Activated T-cell treated with anti-CD3 and anti-CD28 coated beads for 1 hour (primary cell): ENCODE measurements at regions not wholly inside any gene's neighbourhood (a gene's known extent, or its start where the extent isn't known, plus 50 kb on each side); places are given as distances from the start of the nearest gene placed in this dataset.
"Not testable (repeated sequence)": the region's sequence is repeated elsewhere in the genome, so short reads cannot be mapped to it uniquely, and the experiment has no call there.

Experiments used
- DNase-seq: peaks from one replicate; pipeline ENCODE4 v3.0.0-alpha.2; 2020; ENCODE audit warnings: low read depth

- DNase-seq, result no peak
Measured at GRCh38 chr5:156051972-156052371, 275.0 kb upstream of the SGCD start.

DNA sequence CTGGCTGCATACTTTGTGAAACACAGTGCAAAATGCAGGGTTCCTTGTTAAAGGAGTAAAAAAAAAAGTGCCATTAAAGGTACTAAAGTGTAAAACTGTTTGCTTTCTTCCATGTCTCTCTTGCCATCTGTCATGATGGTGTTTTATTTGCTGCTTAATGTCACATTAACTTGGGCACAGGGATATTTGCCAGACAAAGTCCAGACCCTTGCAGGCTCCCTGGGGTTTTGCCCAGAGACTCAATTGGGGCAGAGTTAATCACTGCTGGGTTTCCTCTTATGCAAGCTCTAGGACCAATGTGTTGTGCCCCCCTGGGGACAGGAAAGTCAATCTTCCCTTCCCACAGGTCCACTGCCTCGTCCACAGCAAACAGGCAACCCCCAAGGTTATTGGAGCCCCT is 274.3 kb upstream of the SGCD start:
- DNase-seq, result no peak

DNA sequence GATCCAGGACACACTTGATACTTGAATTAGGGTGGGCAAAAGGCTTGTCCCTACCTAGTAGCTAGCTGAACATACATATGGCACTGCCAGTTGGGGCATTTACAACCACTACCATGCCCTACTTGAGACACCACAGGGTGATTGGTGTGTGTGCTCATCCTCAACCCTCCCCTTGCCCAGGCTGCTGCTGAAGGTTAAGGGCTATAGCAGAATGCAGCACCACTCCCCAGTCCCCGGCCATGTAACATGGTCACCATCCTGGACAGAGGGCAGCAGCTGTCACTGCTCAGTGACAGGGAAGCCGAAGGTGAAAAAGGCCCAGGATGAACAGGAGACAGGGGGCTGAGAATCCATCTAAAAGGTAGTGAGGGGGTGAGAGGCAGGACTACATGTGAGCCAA is 273.9 kb upstream of the SGCD start:
- DNase-seq, result no peak

GRCh38 chr5:156076912-156077311 is 250.1 kb upstream of the SGCD start:
- no peak for DNase-seq

DNA sequence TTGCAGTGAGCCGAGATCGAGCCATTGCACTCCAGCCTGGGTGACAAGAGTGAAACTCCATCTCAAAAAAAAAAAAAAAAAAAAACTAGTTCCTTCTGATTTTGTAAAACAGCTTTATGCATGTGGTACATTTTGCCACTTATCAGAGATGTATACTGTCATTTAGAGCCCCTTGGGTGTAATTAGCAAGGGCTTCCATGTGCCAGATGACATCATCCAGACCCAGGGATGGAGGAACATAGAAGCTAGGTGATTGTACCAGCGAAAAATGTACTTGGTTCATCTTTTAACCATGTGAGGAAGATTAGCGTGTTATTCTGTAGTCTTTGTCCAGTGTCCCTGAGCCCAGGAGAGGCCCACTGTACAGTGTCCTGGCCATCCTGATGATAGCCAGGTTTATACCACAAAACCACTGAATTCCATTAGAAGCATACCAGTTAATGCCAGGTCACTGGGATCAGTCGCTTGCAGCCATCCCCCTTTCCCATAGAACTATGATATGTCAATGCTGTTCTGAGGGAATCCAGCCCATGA is 239.3 kb upstream of the SGCD start:
- no peak for DNase-seq

DNA sequence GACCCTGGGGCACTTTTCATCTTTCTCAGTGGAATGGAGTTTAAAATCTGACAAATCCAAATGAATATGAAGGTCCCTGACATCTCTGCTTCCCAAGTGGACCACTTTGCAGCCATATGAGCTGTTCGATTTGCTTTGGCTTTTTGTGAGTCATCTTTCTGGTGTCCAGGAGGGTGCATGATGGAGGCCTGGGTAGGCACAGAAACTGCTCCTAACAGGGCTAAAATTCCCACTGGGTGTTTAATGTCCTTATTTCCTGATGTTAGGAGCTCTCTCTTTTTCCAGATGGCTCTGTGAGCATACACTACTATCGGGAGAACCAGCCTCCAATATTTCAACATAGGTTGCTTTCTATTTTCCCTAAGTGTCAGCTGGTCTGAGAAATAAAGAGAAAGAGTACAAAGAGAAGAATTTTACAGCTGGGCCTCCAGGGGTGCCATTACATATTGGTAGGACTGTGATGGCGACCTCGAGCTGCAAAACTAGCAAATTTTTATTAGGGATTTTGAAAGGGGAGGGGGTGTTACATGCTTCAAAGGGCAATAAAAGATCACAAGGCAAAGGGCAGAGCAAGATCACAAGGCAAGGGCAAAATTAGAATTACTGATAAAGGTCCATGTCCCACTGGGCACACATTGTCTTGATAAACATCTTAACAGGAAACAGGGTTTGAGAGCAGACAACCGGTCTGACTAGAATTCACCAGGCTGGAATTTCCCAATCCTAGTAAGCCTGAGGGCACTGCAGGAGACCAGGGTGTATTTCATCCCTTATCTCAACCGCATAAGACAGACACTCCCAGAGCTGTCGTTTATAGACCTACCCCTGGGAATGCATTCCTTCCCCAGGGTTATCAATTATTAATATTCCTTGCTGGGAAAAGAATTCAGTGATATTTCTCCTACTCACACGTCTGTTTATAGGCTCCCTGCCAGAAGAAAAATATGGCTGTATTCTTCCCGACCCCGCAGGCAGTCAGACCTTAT is 236.7 kb upstream of the SGCD start:
- not testable (repeated sequence) for DNase-seq

- DNase-seq, result no peak
Measured at GRCh38 chr5:156093024-156093423, 233.9 kb upstream of the SGCD start.

- DNase-seq, result no peak
Measured at GRCh38 chr5:156094001-156094400, 233.0 kb upstream of the SGCD start.

GRCh38 chr5:156095709-156096241 is 231.2 kb upstream of the SGCD start:
- no peak for DNase-seq

DNA sequence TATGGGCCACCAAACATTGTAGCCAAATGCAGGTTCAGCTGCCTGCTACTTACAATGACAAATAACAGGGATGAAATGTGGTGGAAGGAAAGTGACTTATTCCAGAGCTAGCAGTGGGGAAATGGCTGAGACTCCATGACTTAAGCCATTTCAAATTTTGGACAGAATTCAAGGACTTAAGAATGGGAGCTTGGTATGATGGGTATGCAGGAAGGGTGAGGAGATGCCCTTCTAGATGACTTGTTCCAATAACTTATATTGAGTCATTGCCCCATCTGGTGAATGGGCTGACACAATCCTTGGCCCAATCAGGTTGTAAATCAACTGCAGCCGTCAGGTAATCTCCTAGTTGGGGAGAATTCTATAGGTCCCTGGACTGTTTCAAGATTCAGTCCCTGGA is 230.7 kb upstream of the SGCD start:
- DNase-seq, result no peak

- DNase-seq, result no peak
Measured at GRCh38 chr5:156103155-156103885, 223.6 kb upstream of the SGCD start.

DNA sequence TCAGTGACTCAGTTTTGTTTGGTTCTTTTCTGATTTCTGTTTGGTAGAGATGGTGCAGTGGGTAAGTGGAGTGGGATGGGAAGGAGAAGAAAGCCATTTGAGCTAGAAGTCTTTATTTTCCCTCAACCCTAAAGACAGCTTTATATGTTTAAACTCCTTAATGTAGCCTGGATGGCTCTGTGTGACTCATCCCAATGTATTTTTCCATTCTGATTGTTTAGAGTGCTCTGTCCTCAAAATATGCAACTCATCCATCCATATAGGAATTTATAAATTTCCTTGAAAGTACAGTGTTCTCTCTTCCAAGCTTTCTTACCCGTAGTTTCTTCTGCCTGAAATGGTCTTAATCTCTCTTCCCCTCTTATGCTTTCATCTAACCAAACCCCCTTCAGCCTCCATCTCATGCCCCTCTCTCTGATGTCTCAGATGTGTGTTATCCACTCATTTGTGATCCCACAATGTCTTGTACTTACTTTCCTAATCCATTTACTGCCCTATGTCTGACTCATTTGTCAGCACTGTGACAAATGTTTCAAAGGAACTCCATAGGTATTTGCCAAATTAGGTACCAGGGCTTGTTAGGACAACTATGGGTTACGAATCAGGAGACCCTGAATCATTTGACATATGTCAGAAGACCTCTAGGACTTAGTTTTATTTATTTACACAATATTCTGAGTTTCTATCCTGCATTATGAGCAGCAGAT is 217.5 kb upstream of the SGCD start:
- DNase-seq, result no peak

DNA sequence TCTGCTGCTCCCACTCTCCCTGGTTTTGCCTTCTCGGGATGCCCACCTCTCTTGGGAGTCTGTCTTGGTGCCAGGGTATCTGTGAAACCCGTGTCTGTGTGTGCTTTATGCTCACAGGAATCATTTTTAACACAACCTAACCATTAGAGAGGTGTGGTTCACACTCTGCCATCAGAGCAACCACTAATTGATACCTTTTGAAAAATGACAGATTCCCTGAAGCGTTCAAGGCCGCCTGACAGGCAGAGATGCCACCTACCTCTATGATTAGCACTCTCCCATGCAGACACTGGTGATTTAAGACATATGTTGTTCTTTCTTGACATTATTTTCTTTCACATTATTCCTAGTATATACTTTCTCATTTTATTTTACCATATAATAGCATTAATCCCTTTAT is 207.3 kb upstream of the SGCD start:
- no peak for DNase-seq

- DNase-seq, result no peak
Measured at GRCh38 chr5:156120777-156121176, 206.2 kb upstream of the SGCD start.

GRCh38 chr5:156121234-156121633 is 205.7 kb upstream of the SGCD start:
- DNase-seq, result no peak

GRCh38 chr5:156121882-156122281 is 205.1 kb upstream of the SGCD start:
- DNase-seq, result no peak

- DNase-seq, result no peak
Measured at GRCh38 chr5:156124708-156125107, 202.3 kb upstream of the SGCD start.

- no peak for DNase-seq
Measured at GRCh38 chr5:156125118-156125517, 201.8 kb upstream of the SGCD start.

GRCh38 chr5:156126716-156127115 is 200.2 kb upstream of the SGCD start:
- no peak for DNase-seq

DNA sequence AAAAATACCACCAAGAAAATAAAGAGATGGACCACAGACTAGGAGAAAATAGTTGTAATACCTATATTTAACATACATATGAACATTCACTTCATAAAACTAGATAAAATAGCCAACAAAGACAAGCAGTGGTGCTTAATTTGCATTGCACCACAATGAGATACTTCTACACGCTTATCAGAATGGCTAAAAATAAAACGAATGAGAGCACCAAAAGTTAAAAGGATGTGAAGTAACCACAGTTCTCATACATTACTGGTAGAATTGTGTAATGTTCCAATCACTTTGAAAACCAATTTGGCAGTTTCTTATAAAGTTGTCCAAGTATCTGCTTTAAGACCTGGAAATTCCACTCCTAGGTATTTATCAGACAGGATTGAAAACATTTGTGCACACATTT is 198.9 kb upstream of the SGCD start:
- DNase-seq, result no peak

DNA sequence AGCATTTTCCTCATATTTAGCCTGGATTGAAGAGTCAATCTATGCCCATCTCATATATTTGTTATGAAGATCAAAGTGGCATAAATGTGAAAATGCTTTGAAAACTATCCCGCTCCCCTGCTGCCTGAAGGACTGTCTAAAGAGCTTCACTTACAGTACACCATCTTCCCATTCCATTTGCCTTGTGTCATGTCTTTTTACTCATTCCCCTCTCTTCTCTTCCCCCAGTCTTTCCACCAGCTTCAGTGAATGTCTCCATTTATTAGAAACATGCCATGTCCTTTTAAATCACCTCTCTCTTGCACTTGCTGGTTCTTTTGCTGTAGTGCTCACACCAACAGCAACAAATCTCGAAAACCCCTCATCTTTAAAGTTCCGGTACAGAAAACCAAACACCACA is 192.7 kb upstream of the SGCD start:
- no peak for DNase-seq

DNA sequence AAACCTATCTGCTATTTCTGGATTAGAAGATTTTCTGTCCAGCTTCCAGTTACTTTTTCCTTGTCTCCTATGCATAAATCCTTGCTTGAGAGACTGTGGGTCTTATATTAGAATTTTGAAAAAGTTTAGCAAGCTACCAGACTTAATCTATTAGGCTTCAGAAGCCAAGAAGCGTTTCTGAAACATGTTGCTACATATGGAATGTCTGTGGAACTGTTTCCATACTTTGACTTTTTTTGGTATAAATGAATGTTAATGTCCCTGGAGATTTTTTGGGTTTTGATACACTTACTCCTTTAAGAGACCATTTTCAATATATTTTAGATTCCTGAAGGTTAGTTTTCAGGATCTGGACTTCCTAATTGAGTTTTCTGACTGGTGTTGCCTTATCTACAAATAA is 191.4 kb upstream of the SGCD start:
- no peak for DNase-seq
